ENCODE measurements at regions not wholly inside any gene's neighbourhood (a gene's known extent, or its start where the extent isn't known, plus 50 kb on each side); places are given as distances from the start of the nearest gene placed in this dataset.

- TF ChIP-seq, protein P1, sequence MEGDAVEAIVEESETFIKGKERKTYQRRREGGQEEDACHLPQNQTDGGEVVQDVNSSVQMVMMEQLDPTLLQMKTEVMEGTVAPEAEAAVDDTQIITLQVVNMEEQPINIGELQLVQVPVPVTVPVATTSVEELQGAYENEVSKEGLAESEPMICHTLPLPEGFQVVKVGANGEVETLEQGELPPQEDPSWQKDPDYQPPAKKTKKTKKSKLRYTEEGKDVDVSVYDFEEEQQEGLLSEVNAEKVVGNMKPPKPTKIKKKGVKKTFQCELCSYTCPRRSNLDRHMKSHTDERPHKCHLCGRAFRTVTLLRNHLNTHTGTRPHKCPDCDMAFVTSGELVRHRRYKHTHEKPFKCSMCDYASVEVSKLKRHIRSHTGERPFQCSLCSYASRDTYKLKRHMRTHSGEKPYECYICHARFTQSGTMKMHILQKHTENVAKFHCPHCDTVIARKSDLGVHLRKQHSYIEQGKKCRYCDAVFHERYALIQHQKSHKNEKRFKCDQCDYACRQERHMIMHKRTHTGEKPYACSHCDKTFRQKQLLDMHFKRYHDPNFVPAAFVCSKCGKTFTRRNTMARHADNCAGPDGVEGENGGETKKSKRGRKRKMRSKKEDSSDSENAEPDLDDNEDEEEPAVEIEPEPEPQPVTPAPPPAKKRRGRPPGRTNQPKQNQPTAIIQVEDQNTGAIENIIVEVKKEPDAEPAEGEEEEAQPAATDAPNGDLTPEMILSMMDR (IDR thresholded peaks at IDR 0.05): no peak
- TF ChIP-seq POLR2A (IDR thresholded peaks at IDR 0.05) (no peak), POLR2AphosphoS5 (IDR thresholded peaks at IDR 0.05) (no peak)
Measured at GRCh38 chr13:85557691-85558467, 241.3 kb downstream of the SLITRK6 start.

Data from breast epithelium (tissue), 3 donors.